ENCODE measurements at regions not wholly inside any gene's neighbourhood (a gene's known extent, or its start where the extent isn't known, plus 50 kb on each side); places are given as distances from the start of the nearest gene placed in this dataset.
"Not testable (repeated sequence)": the region's sequence is repeated elsewhere in the genome, so short reads cannot be mapped to it uniquely, and the experiment has no call there.

GRCh38 chr12:114616081-114616480 lies 67.9 kb downstream of the TBX3 start:
- no peak for DNase-seq (ENCODE audit: low read depth in 2 of 2)

GRCh38 chr12:114614040-114614439 lies 69.9 kb downstream of the TBX3 start:
- DNase-seq (ENCODE audit: low read depth in 2 of 2): no peak

GRCh38 chr12:114612062-114612461 lies 71.9 kb downstream of the TBX3 start:
- DNase-seq (ENCODE audit: low read depth in 2 of 2): no peak

- DNase-seq (ENCODE audit: low read depth in 2 of 2): no peak
These were observed 72.6 kb downstream of the TBX3 start for GRCh38 chr12:114611145-114612018.

GRCh38 chr12:114608509-114608908 lies 75.5 kb downstream of the TBX3 start:
- DNase-seq (ENCODE audit: low read depth in 2 of 2): no peak

GRCh38 chr12:114605918-114606317 lies 78.1 kb downstream of the TBX3 start:
- DNase-seq (ENCODE audit: low read depth in 2 of 2): no peak

- no peak for DNase-seq (ENCODE audit: low read depth in 2 of 2)
These were observed 79.4 kb downstream of the TBX3 start for GRCh38 chr12:114604606-114605005.

GRCh38 chr12:114600584-114600983 lies 83.4 kb downstream of the TBX3 start:
- DNase-seq (ENCODE audit: low read depth in 2 of 2): not testable (repeated sequence)

- no peak for DNase-seq (ENCODE audit: low read depth in 2 of 2)
These were observed 85.9 kb downstream of the TBX3 start for GRCh38 chr12:114598111-114598510.

- no peak for DNase-seq (ENCODE audit: low read depth in 2 of 2)
These were observed 91.0 kb downstream of the TBX3 start for GRCh38 chr12:114592946-114593345.

GRCh38 chr12:114588061-114588460 lies 95.9 kb downstream of the TBX3 start:
- no peak for DNase-seq (ENCODE audit: low read depth in 2 of 2)

- DNase-seq (ENCODE audit: low read depth in 2 of 2): no peak
These were observed 103.7 kb downstream of the TBX3 start for GRCh38 chr12:114580306-114580705.

GRCh38 chr12:114579389-114579788 lies 104.6 kb downstream of the TBX3 start:
- DNase-seq (ENCODE audit: low read depth in 2 of 2): no peak

GRCh38 chr12:114562654-114563053 lies 121.3 kb downstream of the TBX3 start:
- DNase-seq (ENCODE audit: low read depth in 2 of 2): no peak

GRCh38 chr12:114555451-114555850 lies 128.5 kb downstream of the TBX3 start:
- DNase-seq (ENCODE audit: low read depth in 2 of 2): no peak

GRCh38 chr12:114547636-114548035 lies 136.3 kb downstream of the TBX3 start:
- no peak for DNase-seq (ENCODE audit: low read depth in 2 of 2)

- no peak for DNase-seq (ENCODE audit: low read depth in 2 of 2)
These were observed 124.5 kb upstream of the TBX5 start for GRCh38 chr12:114530417-114530816.

- DNase-seq (ENCODE audit: low read depth in 2 of 2): no peak
These were observed 124.0 kb upstream of the TBX5 start for GRCh38 chr12:114529966-114530365.

- no peak for DNase-seq (ENCODE audit: low read depth in 2 of 2)
These were observed 122.8 kb upstream of the TBX5 start for GRCh38 chr12:114528766-114529165.

GRCh38 chr12:114521160-114521559 lies 115.2 kb upstream of the TBX5 start:
- not testable (repeated sequence) for DNase-seq (ENCODE audit: low read depth in 2 of 2)

- no peak for DNase-seq (ENCODE audit: low read depth in 2 of 2)
These were observed 106.4 kb upstream of the TBX5 start for GRCh38 chr12:114512351-114512750.

- DNase-seq (ENCODE audit: low read depth in 2 of 2): peak; percentile 4 to 23
These were observed 102.7 kb upstream of the TBX5 start for GRCh38 chr12:114508529-114509129.

GRCh38 chr12:114506651-114507050 lies 100.7 kb upstream of the TBX5 start:
- DNase-seq (ENCODE audit: low read depth in 2 of 2): no peak

Measured in activated CD8-positive, alpha-beta memory T cell treated with anti-CD3 and anti-CD28 coated beads for 4 hours (primary cell).